ENCODE measurements at regions not wholly inside any gene's neighbourhood (a gene's known extent, or its start where the extent isn't known, plus 50 kb on each side); places are given as distances from the start of the nearest gene placed in this dataset.

GRCh38 chr5:92977846-92978540 is 603.0 kb downstream of the NR2F1-AS1 start:
- intact Hi-C loops (cut with micrococcal nuclease) (no loop called here), dilution Hi-C loops (cut with MboI; ENCODE audit: extremely low pct_ligation_motif_present, low sequenced_read_pairs) (no loop called here)
- Histone ChIP-seq H3K36me3 (ENCODE audit: control insufficient read depth in 2 of 2, extremely low read depth in 1 of 2, insufficient read depth in 2 of 2, low read length in 2 of 2) (no peaks in the 10 kb centered on the region), H3K79me2 (ENCODE audit: control insufficient read depth, insufficient read depth, low read length) (no peaks in the 10 kb centered on the region), H3K27ac (ENCODE audit: insufficient read depth, low read depth, low read length) (no peak overlapping the region), H3K4me1 (ENCODE audit: control insufficient read depth, extremely low read depth, insufficient read depth, low read length) (no peaks in the 10 kb centered on the region), H3K9me1 (replicated peaks; ENCODE audit: control insufficient read depth, extremely low read depth, insufficient read depth, low read length) (no peaks in the 10 kb centered on the region), H3K9me3 (replicated peaks; ENCODE audit: control insufficient read depth, insufficient read depth, low read length) (no peaks in the 10 kb centered on the region), H3K9ac (replicated peaks; ENCODE audit: extremely low read depth, insufficient read depth, low read length) (no peak overlapping the region), H3K4me2 (ENCODE audit: insufficient read depth, low read length) (no peak overlapping the region), H3K27me3 (ENCODE audit: control insufficient read depth in 2 of 2, insufficient read depth in 2 of 2, low read length in 2 of 2) (no peaks in the 10 kb centered on the region), H3K4me3 (replicated peaks in 1 of 3; ENCODE audit: insufficient read depth in 1 of 3, low read depth in 1 of 3, low read length in 3 of 3) (no peak overlapping the region), H2AFZ (ENCODE audit: low read depth, low read length) (no peak overlapping the region), H4K20me1 (replicated peaks; ENCODE audit: control insufficient read depth, extremely low read depth, insufficient read depth, low read length) (no peaks in the 10 kb centered on the region)
- CTCF ChIA-PET, result no interaction called here
- FAIRE-seq (no peak), DNase-seq (ENCODE audit: low read depth, low spot score) (no peak)
- BruUV-seq (replicated peaks), result no TSS peak
- TF ChIP-seq EZH2 (IDR thresholded peaks at IDR 0.05; ENCODE audit: borderline replicate concordance, low read depth, low read length, severe bottlenecking) (no peak), CTCF (IDR thresholded peaks at IDR 0.05; ENCODE audit: extremely low read depth in 1 of 2, insufficient read depth in 1 of 2, low read depth in 1 of 2, low read length in 2 of 2) (no peak), GATA2 (IDR thresholded peaks at IDR 0.05; ENCODE audit: insufficient read depth, insufficient read length, low read depth, low read length) (no peak), POLR2AphosphoS5 (IDR thresholded peaks at IDR 0.05; ENCODE audit: insufficient read depth, low read depth, low read length) (no peak), FOS (IDR thresholded peaks at IDR 0.05; ENCODE audit: borderline replicate concordance, insufficient read depth, low read length) (no peak), JUN (IDR thresholded peaks at IDR 0.05; ENCODE audit: borderline replicate concordance, insufficient read depth, insufficient read length, low read depth) (no peak), MYC (IDR thresholded peaks at IDR 0.05; ENCODE audit: low read depth, low read length) (no peak), MAX (IDR thresholded peaks at IDR 0.05; ENCODE audit: insufficient read depth, insufficient read length) (no peak), POLR2A (IDR thresholded peaks at IDR 0.05; ENCODE audit: low read depth, low read length) (no peak)
- POLR2A ChIA-PET, result no interaction called here

Data from endothelial cell of umbilical vein (primary cell).